NOMO-1 (cell line): ENCODE measurements at regions not wholly inside any gene's neighbourhood (a gene's known extent, or its start where the extent isn't known, plus 50 kb on each side); places are given as distances from the start of the nearest gene placed in this dataset.
"Not testable (repeated sequence)": the region's sequence is repeated elsewhere in the genome, so short reads cannot be mapped to it uniquely, and the experiment has no call there.

ENCODE experiments used
- DNase-seq, 2 experiments: peaks; one replicate each; lab custom pipeline; 2025; ENCODE audit not compliant: unreplicated experiment in 2 of 2; lab: John Stamatoyannopoulos, UW

- no peak for DNase-seq
These were observed 348.9 kb upstream of the NCAM1 start for GRCh38 chr11:112612250-112612849.

- no peak for DNase-seq
These were observed 347.9 kb upstream of the NCAM1 start for GRCh38 chr11:112613051-112613972.

GRCh38 chr11:112614605-112615004 lies 346.6 kb upstream of the NCAM1 start:
- no peak for DNase-seq

- no peak for DNase-seq
These were observed 346.0 kb upstream of the NCAM1 start for GRCh38 chr11:112615238-112615637.

- DNase-seq = peak; percentile 23 to 86
These were observed 345.3 kb upstream of the NCAM1 start for GRCh38 chr11:112615891-112616290.

- DNase-seq = no peak
These were observed 344.7 kb upstream of the NCAM1 start for GRCh38 chr11:112616327-112617097.

GRCh38 chr11:112617098-112617425 lies 344.2 kb upstream of the NCAM1 start:
- no peak for DNase-seq

- DNase-seq = no peak
These were observed 343.0 kb upstream of the NCAM1 start for GRCh38 chr11:112617977-112618826.

- no peak for DNase-seq
These were observed 342.1 kb upstream of the NCAM1 start for GRCh38 chr11:112619106-112619505.

- DNase-seq = peak in 1 of 2 experiments; percentile 65
These were observed 340.4 kb upstream of the NCAM1 start for GRCh38 chr11:112620621-112621394.

GRCh38 chr11:112623057-112623456 lies 338.2 kb upstream of the NCAM1 start:
- DNase-seq = peak in 1 of 2 experiments; percentile 25

- no peak for DNase-seq
These were observed 336.8 kb upstream of the NCAM1 start for GRCh38 chr11:112624431-112624830.

- not testable (repeated sequence) for DNase-seq
These were observed 336.2 kb upstream of the NCAM1 start for GRCh38 chr11:112624971-112625370.

GRCh38 chr11:112625814-112626213 lies 335.4 kb upstream of the NCAM1 start:
- DNase-seq = no peak

- DNase-seq = no peak
These were observed 334.5 kb upstream of the NCAM1 start for GRCh38 chr11:112626731-112627130.

GRCh38 chr11:112627588-112628045 lies 333.6 kb upstream of the NCAM1 start:
- DNase-seq = no peak

- no peak for DNase-seq
These were observed 332.5 kb upstream of the NCAM1 start for GRCh38 chr11:112628676-112629075.

GRCh38 chr11:112630496-112630895 lies 330.7 kb upstream of the NCAM1 start:
- DNase-seq = peak in 1 of 2 experiments; percentile 60

- DNase-seq = peak in 1 of 2 experiments; percentile 64
These were observed 329.9 kb upstream of the NCAM1 start for GRCh38 chr11:112631333-112631732.
